HG02938 (cell line): ENCODE measurements at regions not wholly inside any gene's neighbourhood (a gene's known extent, or its start where the extent isn't known, plus 50 kb on each side); places are given as distances from the start of the nearest gene placed in this dataset.
"Not testable (repeated sequence)": the region's sequence is repeated elsewhere in the genome, so short reads cannot be mapped to it uniquely, and the experiment has no call there.

ENCODE experiments used
- ATAC-seq: cut with Tn5 transposase; IDR thresholded peaks from one replicate; pipeline ENCODE4 v1.9.1; 2021; ENCODE audit warnings: mild to moderate bottlenecking, moderate library complexity; ENCODE audit not compliant: unreplicated experiment

DNA sequence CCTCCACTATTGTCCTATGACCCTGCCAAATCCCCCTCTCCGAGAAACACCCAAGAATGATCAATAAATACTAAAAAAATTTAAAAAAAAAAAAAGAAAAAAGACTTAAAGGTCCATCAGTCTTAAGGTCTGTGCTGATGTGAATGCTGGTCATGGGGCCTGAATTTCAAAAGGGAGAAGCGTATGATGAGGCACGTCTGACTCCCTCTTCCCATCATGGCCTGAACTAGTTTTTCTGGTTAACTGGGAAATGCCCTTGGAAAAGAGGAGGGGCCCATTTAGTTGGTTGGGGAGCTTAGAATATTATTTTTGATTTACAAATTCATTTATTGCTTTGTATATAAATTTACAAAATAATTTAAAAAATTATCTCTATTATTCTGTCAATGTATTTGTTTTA is 291.0 kb upstream of the CDH19 start:
- no peak for ATAC-seq

DNA sequence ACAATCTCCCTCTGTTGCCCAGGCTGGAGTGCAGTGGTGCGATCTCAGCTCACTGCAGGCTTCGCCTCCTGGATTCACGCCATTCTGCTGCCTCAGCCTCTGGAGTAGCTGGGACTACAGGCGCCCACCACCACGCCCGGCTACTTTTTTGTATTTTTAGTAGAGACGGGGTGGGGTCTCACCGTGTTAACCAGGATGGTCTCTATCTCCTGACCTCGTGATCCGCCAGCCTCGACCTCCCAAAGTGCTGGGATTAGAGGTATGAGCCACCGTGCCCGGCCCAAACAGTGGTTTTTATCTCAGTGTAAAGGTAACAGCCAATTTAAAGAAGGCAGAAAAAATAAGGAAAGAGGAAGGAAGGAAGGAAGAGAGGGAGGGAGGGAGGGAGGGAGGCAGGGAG is 288.5 kb upstream of the CDH19 start:
- not testable (repeated sequence) for ATAC-seq

DNA sequence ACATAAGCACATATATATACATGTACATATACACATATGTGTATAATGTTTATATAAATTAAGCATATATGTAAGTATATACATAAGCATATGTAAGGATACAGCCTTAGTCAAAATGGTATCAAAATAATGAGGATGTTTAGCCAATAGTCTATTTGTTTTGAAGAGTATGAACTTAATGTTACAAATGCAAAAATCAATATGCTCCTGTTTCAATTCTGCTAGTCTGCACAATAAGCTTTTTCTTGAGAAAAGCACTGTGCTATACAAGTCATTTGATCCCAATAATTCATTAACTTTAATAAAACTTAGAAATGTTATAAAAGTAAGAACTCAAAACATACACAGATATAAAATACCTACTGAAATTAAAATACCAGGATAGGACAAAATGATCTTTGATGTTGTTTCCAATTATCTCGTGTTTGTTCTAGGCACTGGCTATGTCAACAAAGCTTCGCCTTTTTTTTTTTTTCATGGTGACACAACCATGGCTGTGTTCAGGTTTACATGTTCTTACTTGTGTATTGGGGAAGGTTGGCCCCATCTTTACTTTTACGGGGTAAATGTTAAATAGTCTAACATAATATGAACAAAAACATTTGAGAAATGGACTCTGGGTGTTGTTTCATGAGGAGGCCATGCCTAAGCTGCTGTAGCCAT is 271.1 kb upstream of the CDH19 start:
- ATAC-seq, result no peak

DNA sequence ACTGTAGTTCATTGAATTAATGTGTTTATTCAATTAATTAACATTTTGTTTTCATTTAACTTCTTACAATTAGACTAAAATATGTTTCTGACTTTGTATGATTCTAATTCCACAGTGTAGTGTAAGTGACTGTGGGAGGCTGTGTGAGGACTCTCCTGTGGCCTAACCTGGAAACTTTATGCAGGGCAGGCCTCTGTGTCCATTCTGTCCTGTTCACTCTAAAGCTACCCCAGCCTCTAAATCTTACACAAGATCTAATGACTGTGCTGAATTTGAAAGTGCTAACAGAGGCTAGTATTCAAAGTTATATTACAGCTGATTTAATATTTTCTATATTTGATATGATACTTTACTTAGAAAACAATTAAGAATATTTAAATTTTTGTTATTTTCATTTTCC is 270.5 kb upstream of the CDH19 start:
- no peak for ATAC-seq

DNA sequence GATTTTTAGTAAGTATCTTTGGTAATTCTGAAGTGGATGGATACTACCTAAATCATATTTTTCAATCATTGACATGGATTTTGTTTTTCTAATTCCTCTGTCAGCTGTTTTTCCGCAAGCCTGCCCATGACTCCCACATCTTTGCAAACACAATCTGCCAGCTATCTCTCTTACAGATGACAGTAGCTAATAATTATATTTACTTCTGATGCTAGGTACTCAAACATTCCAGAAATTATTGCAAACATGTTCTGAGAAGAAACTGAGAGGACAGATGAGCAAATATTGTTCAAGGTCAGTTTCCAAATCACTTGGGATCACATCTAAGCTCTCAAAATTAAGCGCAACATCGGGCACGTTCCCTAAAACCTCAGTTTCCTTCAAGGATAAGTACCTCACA is 270.0 kb upstream of the CDH19 start:
- ATAC-seq, result no peak

DNA sequence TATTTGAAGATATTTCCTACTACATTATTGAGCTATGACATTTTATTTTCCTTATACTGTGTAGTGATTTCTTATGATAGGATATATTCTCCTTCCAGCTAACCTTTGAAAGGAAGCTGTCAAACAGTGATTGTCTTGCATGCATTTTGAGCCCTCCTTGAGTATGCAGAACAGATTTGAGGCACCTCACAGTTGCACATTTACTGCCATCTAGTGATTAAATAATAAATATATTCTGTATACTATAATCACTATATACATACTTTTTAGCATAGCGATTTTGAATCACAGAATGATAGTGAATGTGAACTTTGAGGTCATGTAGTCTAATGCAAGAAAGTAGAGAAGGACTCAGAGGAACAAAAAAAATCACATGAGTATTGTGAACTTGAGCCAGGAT is 268.4 kb upstream of the CDH19 start:
- no peak for ATAC-seq

DNA sequence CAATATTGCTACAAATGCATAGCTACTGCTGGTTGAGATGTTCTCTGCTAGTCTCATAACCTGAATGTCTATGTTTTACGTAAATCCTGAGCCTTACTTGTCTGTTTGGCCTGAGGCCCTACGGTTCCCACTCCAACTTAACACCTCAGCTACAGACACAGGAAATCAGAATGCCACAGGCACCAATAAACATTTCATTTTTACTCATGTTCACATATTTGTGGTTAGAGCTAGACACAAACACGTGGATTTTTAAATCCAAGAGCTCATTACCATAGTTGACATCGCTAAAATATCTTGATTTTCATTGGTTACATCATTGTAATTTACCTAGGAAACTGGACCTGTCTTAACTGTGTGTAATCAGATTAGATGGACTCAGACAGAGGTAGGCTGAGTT is 263.8 kb upstream of the CDH19 start:
- ATAC-seq, result no peak

DNA sequence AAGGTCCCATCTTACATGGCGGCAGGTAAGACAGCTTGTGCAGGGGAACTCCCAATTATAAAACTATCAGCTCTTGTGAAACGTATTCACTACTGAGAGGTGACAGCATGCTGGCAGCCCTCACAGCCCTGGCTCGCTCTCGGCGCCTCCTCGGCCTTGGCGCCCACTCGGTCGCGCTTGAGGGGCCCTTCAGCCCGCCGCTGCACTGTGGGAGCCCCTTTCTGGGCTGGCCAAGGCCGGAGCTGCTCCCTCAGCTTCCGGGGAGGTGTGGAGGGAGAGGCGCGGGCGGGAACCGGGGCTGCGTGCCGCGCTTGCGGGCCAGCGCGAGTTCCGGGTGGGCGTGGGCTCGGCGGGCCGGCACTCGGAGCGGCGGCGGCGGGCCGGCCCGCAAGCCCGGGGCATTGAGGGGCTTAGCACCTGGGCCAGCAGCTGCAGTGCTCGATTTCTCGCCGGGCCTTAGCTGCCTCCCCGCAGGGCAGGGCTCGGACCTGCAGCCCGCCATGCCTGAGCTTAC is 262.6 kb upstream of the CDH19 start:
- ATAC-seq, result not testable (repeated sequence)

DNA sequence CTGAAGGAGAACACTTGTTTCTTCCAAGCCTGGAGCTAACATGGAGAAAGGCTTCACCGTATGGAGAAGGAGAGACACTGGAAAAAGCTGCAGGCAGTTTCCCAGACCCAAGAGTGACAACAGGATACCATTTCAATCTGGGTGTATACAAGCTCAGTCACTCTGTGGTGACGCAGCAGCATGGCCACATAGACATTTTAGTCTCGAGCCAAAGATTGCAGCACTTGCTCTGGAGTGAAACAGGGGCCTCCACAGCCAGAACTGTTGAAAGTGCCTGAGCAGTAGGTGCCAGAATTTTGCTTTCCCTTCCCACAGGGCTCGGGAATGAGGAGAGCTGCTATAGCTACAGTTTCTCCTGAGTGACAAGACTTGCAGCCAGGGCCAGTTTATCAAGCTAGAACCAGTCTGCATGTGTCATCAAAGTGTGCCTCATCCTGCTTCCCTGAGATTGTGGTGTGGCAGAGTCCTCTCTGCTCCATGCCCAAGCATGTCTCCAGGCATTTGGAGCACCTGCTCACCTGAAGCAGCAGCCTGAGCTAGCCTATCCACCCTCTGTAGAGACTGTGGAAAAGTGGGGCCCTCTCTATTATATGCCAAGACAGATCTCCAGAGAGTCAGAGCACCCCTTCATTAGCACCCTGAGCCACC is 234.6 kb upstream of the CDH19 start:
- no peak for ATAC-seq

DNA sequence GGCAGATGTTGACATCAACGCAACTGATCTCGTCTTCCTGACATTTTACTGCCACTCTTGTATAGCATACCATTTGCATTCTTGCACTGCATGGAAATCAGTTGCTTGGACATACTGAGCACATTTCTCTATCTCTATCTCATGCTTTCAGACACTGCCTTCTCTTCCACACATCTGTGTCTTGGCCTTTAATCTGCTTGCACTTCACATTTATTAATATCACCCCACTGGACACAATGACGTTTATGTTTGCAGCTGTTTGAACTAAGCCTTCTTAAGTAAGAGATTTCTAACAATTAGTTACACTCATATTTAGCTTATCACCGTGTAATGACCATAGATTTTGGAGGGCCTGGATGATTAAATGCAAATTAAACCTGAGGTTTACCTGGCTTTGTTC is 229.8 kb upstream of the CDH19 start:
- ATAC-seq, result no peak

DNA sequence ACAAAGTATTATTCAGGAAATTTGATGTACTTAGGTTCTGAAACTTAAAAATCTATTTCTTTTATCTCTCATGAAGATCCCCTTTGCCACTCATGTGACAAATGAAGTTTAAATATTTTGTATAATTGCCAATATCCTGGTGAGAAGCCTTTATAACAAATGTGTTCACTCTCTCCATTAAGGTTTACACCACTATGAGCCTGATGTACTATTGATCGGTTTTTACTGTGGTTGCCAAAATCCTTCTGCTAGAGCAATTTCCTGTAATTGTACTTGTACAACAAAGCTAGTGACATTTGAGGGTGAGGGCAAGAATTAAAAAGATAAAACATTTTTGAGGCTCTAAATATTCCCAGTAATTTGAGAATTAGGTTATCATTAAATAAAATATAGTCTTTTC is 222.3 kb upstream of the CDH19 start:
- ATAC-seq, result no peak

DNA sequence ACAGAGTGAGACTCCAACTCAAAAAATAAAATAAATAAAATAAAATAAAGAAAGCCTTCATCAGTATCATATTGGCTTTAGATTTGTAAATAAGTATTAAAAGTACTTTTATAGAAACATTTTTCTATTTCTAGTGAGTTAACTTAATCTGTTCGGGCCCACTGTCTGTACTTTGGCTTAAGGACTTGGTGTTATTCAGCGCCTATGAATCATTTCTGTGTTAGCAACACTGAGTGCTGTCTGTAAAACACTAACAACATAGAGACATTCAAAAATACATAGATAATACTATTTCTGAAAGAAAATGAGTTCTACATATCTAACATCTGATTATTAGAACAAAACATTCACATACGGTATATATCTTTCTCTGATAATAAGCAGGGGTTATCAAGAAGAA is 221.5 kb upstream of the CDH19 start:
- no peak for ATAC-seq

DNA sequence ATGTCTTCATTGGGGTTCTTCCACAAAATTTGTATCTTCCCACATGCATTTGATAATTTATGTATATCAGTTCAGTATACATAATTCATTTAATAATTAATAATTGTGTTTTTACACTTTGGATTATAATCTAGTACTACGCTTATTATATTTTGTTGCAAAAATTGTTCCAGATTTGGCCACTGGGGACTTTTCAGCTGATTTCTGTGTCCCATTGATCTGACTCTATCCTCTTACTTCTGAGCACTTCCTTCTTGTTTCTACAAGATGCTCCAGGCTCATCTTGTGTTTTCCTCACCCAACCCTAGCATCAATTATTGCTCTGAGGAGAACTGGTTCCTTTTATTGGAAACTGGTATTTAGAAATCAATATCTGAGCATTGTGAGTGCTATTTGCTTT is 215.3 kb upstream of the CDH19 start:
- ATAC-seq, result no peak

DNA sequence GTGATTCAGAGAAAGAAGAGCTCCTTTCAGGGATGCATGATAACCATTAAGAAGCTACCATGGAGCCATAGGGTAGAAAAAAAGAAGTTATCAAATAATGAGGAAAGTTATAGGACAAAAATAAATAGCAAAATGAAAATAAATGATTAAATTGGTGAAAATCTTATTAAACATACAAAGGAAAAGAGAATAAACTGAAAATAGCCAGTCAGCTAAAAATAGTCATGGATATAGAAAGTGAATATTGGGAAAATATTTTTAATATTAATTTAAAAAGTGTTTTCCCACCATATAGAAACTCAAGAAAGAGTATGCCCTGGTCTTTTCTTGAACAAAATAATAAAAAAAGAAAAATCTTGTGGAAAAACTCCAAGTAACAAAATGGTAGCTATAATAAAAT is 209.2 kb upstream of the CDH19 start:
- no peak for ATAC-seq

DNA sequence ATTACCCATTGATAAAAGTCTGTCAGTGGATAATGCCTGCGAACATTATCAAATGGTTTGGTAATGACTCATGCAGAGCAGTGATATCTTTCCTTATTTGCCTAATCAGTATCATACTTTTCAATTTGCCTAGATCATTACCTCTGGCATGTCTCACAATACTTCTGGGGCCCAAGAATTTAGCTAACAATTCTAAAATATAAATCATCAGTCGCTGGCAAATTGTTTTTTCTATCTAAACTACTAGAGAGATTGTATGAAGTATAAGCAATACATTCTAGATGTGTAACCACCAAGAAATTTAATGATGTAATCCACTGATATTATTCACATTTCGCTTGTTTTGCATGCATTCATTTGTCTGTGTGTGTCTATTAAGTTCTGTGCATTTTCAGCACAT is 191.2 kb upstream of the CDH19 start:
- ATAC-seq, result no peak

DNA sequence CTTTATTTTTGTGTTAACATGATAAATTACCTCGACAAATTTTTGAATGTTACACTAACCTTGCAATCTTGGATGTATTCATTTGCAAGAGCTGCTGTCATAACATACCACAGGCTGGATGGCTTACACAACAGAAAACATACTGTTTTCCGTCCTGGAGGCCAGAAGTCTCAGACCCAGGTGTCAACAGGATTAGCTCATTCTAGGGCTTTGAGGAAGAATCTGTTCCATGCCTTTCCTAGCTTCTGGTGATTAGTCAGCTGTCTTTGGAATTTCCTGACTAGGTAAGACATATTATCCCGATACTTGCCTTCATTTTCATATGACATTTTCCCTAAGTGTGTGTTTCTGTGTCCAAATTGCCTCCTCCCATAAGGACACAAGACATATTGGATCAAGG is 188.6 kb upstream of the CDH19 start:
- ATAC-seq, result no peak

DNA sequence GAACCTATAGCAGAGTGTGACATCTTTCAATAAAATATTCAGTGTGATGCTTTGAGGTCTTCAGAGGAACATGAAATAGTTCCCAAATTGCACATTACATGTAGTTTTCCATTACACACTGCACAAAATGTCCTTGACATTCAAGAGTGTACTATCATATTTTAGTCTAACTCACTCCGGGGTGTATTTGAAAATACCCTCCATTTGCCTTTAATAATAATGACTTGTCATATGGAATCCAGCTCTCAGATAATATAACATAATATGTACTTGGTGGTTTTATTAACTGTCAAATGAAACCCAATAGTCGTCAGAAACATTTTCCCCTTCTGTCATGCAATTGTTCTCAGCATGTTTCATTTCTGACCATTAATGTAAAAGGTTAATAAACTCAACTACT is 176.7 kb upstream of the CDH19 start:
- no peak for ATAC-seq

DNA sequence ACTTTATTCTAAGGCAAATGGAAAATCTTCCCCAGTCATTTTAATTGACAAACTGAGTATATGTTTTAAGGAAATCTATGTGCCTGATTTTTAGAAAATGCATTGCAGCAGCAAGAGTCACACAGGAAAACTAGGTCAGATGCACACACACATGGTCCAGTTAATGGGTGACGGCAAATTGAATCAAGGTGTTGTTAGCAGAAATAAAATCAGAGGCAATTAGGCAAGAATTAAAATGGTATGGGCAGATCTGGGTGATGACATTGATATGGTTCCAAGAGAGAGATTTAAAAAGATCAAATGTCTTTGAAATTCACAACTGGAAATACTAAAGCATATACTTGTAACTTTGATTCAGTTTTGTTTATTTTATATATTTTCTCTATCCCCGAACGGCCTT is 174.2 kb upstream of the CDH19 start:
- no peak for ATAC-seq

DNA sequence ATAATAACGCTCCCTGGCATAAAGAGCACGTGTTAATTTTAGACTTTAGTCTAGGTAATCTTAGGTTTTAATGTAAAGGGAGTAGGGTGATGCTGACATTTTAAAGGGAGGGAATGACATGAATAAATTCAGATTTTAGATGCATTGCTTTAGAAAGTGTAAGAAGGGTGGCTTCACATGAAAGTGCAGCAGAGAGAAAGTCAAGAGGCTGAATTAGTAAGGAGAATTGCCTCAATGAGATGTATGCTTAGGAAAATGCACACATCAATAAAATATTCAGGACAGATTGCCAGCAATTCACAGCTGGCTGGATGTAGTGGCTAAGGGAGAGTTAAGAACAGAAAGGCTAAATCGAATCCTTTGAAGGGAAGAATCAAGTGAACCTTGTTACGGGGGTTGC is 165.5 kb upstream of the CDH19 start:
- no peak for ATAC-seq

DNA sequence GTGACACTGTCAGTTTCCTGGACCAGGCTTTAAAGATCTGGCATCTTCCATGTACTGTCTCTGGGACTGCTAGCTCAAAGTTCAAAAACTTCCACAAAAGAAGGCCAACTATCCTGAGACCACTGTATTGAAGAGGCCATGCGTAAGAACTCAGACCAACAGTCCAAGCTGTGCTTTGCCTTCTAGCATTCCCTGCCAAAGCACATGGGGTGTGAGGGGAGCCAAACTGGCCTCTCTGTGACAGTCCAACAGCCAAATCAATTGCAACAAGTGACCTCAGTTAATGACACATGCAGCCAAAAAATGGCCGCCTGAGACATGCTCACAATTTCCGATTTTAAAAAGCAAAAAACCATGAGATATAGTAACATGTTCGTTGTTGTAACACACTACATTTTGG is 160.3 kb upstream of the CDH19 start:
- no peak for ATAC-seq

DNA sequence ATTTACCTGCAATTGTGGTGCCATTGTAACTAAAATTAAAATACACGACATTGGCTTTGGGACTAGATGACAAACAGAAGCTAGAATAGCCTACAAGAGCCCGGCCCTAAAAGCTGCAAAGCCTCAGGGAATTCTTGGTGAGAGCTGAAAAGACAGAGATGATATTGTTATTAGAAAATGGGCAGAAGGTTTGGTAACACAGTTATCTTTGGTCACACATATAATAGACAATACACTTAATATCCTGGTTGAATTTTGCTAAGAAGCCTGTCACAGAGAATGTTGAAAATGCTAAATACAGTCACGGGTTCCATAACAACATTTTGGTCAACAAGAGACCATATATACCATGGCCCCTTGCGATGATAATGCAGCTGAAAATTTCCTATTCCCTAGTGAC is 157.3 kb upstream of the CDH19 start:
- ATAC-seq, result no peak

DNA sequence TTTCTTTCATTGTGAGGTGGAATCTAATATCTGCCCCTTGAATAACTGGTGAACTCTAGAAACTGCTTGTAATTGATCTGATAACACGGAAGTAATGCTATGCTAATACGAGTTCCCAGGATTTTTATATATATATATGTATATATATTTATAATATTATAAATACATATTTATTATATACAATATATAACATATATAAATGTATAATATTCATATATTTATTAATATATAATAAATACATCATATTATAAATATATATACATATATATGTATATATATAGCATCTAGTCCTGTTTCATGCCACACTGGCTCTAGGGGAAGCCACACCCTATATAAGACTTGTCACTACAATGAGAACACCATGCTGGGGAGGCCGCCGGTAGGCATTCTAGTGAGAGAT is 156.7 kb upstream of the CDH19 start:
- no peak for ATAC-seq
